HepG2 (cell line): ENCODE measurements at regions not wholly inside any gene's neighbourhood (a gene's known extent, or its start where the extent isn't known, plus 50 kb on each side); places are given as distances from the start of the nearest gene placed in this dataset.

ENCODE experiments used
- BCL3 ChIP-seq: sonication (generic); formaldehyde crosslinking; IDR thresholded peaks from 2 replicates; pipeline ENCODE4 v1.5.1; 2020; ENCODE audit warnings: mild to moderate bottlenecking, missing genetic modification reagents, moderate library complexity
- HIVEP1 ChIP-seq: sonication (generic); formaldehyde crosslinking; IDR thresholded peaks from 2 replicates; pipeline ENCODE4 v1.4.0; 2020; ENCODE audit warnings: mild to moderate bottlenecking, missing genetic modification reagents
- HOXA9 ChIP-seq: sonication (generic); formaldehyde crosslinking; IDR thresholded peaks from 2 replicates; pipeline ENCODE4 v1.8.1; 2022; ENCODE audit warnings: missing genetic modification reagents, mild to moderate bottlenecking, moderate library complexity, borderline replicate concordance
- JUN ChIP-seq: sonication (generic); formaldehyde crosslinking; IDR thresholded peaks from 2 replicates; pipeline ENCODE4 v1.4.0; 2020; ENCODE audit warnings: mild to moderate bottlenecking, missing genetic modification reagents
- NR3C1 ChIP-seq: sonication (generic); formaldehyde crosslinking; IDR thresholded peaks from 2 replicates; pipeline ENCODE4 v1.4.0; 2020; ENCODE audit warnings: missing genetic modification reagents
- POLR2AphosphoS5 ChIP-seq: IDR thresholded peaks from 2 replicates; pipeline ENCODE4 v1.6.1; 2012; ENCODE audit warnings: low read depth, low read length
- TARDBP ChIP-seq: sonication (generic); formaldehyde crosslinking; IDR thresholded peaks from 2 replicates; pipeline ENCODE4 v1.8.0; 2022; ENCODE audit warnings: mild to moderate bottlenecking, missing genetic modification reagents
- ZNF10 ChIP-seq: sonication (generic); formaldehyde crosslinking; IDR thresholded peaks from 2 replicates; pipeline ENCODE4 v1.4.0; 2020; ENCODE audit warnings: mild to moderate bottlenecking, low read depth, missing genetic modification reagents, borderline replicate concordance
- ZNF567 ChIP-seq: sonication (generic); formaldehyde crosslinking; IDR thresholded peaks from 2 replicates; pipeline ENCODE4 v1.8.1; 2023; ENCODE audit warnings: mild to moderate bottlenecking, missing genetic modification reagents, borderline replicate concordance
- ZNF7 ChIP-seq: IDR thresholded peaks from 2 replicates; pipeline ENCODE4 v1.6.1; 2016; ENCODE audit warnings: missing biosample characterization, missing genetic modification reagents
- TF ChIP-seq, protein P1 (sequence below): sonication (generic); formaldehyde crosslinking; IDR thresholded peaks from 2 replicates; pipeline ENCODE4 v1.5.0; 2020; ENCODE audit warnings: mild to moderate bottlenecking, missing genetic modification reagents, moderate library complexity

DNA sequence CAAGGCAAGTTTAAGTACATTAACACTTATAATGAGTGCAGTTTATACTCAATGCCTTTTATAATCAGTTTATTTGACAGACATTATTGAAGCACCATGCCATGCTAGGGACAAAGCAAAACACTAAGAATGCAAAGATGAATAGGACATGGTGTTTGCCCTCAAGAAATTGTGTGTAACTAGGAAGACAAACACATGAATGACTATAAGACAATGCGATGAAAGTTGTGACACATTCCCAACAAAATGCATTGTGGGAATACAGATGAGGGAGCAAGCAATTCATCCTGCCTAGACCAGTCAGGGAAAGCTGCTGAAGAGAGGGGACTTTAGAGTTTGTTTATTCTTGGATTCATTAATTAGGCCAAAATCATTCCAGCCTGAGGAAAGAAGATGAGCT is 133.8 kb upstream of the TRPC6 start:
- no peak for TF ChIP-seq ZNF567 (CRISPR knock-in tag)
- no peak for TF ChIP-seq NR3C1 (CRISPR knock-in tag)
- no peak for TF ChIP-seq BCL3
- no peak for TF ChIP-seq JUN
- TF ChIP-seq, protein P1, sequence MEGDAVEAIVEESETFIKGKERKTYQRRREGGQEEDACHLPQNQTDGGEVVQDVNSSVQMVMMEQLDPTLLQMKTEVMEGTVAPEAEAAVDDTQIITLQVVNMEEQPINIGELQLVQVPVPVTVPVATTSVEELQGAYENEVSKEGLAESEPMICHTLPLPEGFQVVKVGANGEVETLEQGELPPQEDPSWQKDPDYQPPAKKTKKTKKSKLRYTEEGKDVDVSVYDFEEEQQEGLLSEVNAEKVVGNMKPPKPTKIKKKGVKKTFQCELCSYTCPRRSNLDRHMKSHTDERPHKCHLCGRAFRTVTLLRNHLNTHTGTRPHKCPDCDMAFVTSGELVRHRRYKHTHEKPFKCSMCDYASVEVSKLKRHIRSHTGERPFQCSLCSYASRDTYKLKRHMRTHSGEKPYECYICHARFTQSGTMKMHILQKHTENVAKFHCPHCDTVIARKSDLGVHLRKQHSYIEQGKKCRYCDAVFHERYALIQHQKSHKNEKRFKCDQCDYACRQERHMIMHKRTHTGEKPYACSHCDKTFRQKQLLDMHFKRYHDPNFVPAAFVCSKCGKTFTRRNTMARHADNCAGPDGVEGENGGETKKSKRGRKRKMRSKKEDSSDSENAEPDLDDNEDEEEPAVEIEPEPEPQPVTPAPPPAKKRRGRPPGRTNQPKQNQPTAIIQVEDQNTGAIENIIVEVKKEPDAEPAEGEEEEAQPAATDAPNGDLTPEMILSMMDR (CRISPR knock-in tag) = no peak
- TF ChIP-seq ZNF7 (CRISPR knock-in tag) = no peak
- TF ChIP-seq HOXA9 (CRISPR knock-in tag) = no peak
- TF ChIP-seq HIVEP1 (CRISPR knock-in tag) = no peak
- TF ChIP-seq ZNF10 (CRISPR knock-in tag) = no peak
- TF ChIP-seq POLR2AphosphoS5 = no peak
- no peak for TF ChIP-seq TARDBP (CRISPR knock-in tag)
